Adrenal gland (tissue), 5 donors: ENCODE measurements at regions not wholly inside any gene's neighbourhood (a gene's known extent, or its start where the extent isn't known, plus 50 kb on each side); places are given as distances from the start of the nearest gene placed in this dataset.

Source experiments
- CTCF ChIP-seq, 6 experiments: fragments of 450-650 bp in 4 of 6; fragments of 200-600 bp in 2 of 6; sonication (generic) in 1 of 6; IDR thresholded peaks; 1 replicate in 5 of 6; 2 replicates in 1 of 6; pipeline versions ENCODE4 v1.5.1 to v1.8.0; 2016 to 2021; ENCODE audit warnings: antibody characterized with exemption in 6 of 6, mild to moderate bottlenecking in 2 of 6, moderate library complexity in 1 of 6
- POLR2A ChIP-seq, 2 donors: fragments of 450-650 bp; IDR thresholded peaks; one replicate each; pipeline ENCODE4 v1.6.1; 2017; ENCODE audit warnings: antibody characterized with exemption in 2 of 2, mild to moderate bottlenecking in 2 of 2, moderate library complexity in 1 of 2
- donor health status: DM: no; HTN: no; CAD: no.

DNA sequence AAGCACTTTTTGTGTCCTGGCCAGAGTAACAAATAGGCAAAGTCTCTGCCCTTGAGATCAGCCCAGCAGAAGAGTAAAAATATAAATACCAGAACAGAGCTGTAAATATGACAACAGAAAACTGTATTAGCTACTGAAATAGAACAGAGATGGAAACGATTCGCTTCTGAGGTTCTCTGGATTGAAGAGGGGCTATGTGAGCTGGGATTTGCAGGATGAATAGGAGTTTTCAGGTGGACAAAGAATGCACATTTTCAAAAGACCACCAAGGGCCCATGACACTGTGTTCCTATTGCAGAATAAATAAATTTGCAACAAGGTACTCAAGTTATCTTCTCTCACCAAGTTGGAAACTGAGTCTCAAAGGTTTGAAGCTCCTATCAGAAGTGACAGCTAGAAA, 176.6 kb downstream of the BCL11B start:
- TF ChIP-seq POLR2A (IDR thresholded peaks at IDR 0.05) (no peak), CTCF (IDR thresholded peaks at IDR 0.05) (no peak)
